Spleen (tissue), 11 donors: ENCODE measurements at regions not wholly inside any gene's neighbourhood (a gene's known extent, or its start where the extent isn't known, plus 50 kb on each side); places are given as distances from the start of the nearest gene placed in this dataset.

ENCODE experiments used
- DNase-seq: peaks from one replicate; pipeline ENCODE4 v3.0.0-alpha.2; 2020
- H3K27ac ChIP-seq, 8 donors: fragments of 200-600 bp; sonication (generic) in 7 of 8; 1 replicate in 4 of 8; 2 replicates in 4 of 8; pipeline versions ENCODE4 v1.5.0 to v1.8.0; 2016 to 2021; ENCODE audit warnings: inconsistent platforms in 4 of 8, mild to moderate bottlenecking in 4 of 8, moderate library complexity in 1 of 8
- H3K27me3 ChIP-seq, 7 donors: fragments of 200-600 bp; sonication (generic) in 6 of 7; replicated peaks in 1 of 7; 1 replicate in 4 of 7; 2 replicates in 3 of 7; pipeline versions ENCODE4 v1.5.0 to v1.8.0; 2016 to 2021; ENCODE audit warnings: inconsistent platforms in 3 of 7, mild to moderate bottlenecking in 1 of 7
- H3K36me3 ChIP-seq, 6 donors: fragments of 200-600 bp; sonication (generic) in 5 of 6; 1 replicate in 4 of 6; 2 replicates in 2 of 6; pipeline versions ENCODE4 v1.5.0 to v1.8.0; 2016 to 2021; ENCODE audit warnings: inconsistent platforms in 2 of 6
- H3K4me1 ChIP-seq, 6 donors: fragments of 200-600 bp; sonication (generic) in 5 of 6; 1 replicate in 3 of 6; 2 replicates in 3 of 6; pipeline versions ENCODE4 v1.5.0 to v1.8.0; 2016 to 2021; ENCODE audit warnings: inconsistent platforms in 3 of 6
- H3K4me3 ChIP-seq, 8 donors: fragments of 200-600 bp; sonication (generic) in 7 of 8; 1 replicate in 4 of 8; 2 replicates in 4 of 8; pipeline versions ENCODE4 v1.5.0 to v1.8.0; 2016 to 2021; ENCODE audit warnings: inconsistent platforms in 4 of 8, mild to moderate bottlenecking in 4 of 8, moderate library complexity in 2 of 8
- H3K9me3 ChIP-seq, 8 donors: fragments of 200-600 bp; sonication (generic) in 7 of 8; 1 replicate in 4 of 8; 2 replicates in 4 of 8; pipeline versions ENCODE4 v1.5.0 to v1.8.0; 2016 to 2021; ENCODE audit warnings: inconsistent platforms in 4 of 8
- POLR2A ChIP-seq, 3 donors: fragments of 450-650 bp; IDR thresholded peaks; one replicate each; pipeline ENCODE4 v1.5.1; 2017; ENCODE audit warnings: antibody characterized with exemption in 3 of 3, mild to moderate bottlenecking in 1 of 3
- POLR2AphosphoS5 ChIP-seq, 3 donors: sonication (generic); formaldehyde crosslinking; IDR thresholded peaks; one replicate each; pipeline ENCODE4 v1.5.1; 2017; ENCODE audit warnings: antibody characterized with exemption in 3 of 3
- WGBS, 5 donors: extraction: QIAGEN DNeasy Blood & Tissue Kit in 3 of 5; methylation state at CpG; one replicate each; pipeline versions ENCODE4 v1.1.5 to v1.1.7; 2013 to 2018; 5-methylcytosine and 5-hydroxymethylcytosine counted together
- intact Hi-C: fragments of 100-400 bp; cut with DNase I; formaldehyde crosslinking; loops from one replicate; pipeline ENCODE4 v1.15.0; 2023; ENCODE audit warnings: low total_unique reads
- TF ChIP-seq, protein P1 (sequence below), 11 experiments: fragments of 200-600 bp in 7 of 11; fragments of 450-650 bp in 4 of 11; sonication (generic) in 4 of 11; IDR thresholded peaks in 8 of 11; conservative IDR thresholded peaks in 3 of 11; 1 replicate in 7 of 11; 2 replicates in 4 of 11; pipeline versions ENCODE4 v1.4.0 to v1.8.0; 2016 to 2021; ENCODE audit warnings: antibody characterized with exemption in 11 of 11, inconsistent platforms in 4 of 11, mild to moderate bottlenecking in 1 of 11
- donor health status: healthy with polysubstance abuse.
- donor health status: DM: no; HTN: no; CAD: no; lungs with moderate emphysema.
- donor health status: DM: no; HTN: no; CAD: no.
- donor health status: Bipolar disorder and iron deficiency.
- donor health status: healthy.
- donor health status: DM: no; HTN: no; CAD: no.
- donor health status: DM: yes; HTN: yes; CAD: no.

DNA sequence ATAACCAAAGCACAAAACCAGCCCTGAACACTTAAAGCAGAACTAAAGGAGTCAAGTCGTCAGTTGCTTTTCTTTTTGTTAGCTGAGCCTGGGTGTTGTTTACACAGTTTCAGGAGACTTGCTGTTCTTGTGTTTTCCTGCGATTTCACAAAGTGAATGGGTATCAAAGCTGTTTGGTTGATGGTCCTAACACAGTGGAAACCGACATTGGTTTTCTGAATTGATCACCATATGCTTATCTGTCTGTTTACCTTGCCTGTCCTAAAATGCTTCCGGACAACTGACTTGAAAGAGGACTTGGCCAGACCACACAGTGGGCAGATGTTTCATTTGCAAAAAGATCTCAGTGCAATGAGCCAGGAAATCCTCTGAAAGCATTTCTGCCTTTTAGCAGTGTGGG, 676.4 kb downstream of the PRELID2 start:
- Histone ChIP-seq H3K4me3 (no peak overlapping the region), H3K27me3 (no peaks in the 10 kb centered on the region), H3K27ac (no peak overlapping the region), H3K9me3 (peaks cover 0 to 3% (median 0%) of the 10 kb centered on the region in 8 donors), H3K4me1 (no peaks in the 10 kb centered on the region), H3K36me3 (no peaks in the 10 kb centered on the region)
- TF ChIP-seq POLR2A (IDR thresholded peaks at IDR 0.05) (no peak), POLR2AphosphoS5 (IDR thresholded peaks at IDR 0.05) (no peak)
- TF ChIP-seq, protein P1, sequence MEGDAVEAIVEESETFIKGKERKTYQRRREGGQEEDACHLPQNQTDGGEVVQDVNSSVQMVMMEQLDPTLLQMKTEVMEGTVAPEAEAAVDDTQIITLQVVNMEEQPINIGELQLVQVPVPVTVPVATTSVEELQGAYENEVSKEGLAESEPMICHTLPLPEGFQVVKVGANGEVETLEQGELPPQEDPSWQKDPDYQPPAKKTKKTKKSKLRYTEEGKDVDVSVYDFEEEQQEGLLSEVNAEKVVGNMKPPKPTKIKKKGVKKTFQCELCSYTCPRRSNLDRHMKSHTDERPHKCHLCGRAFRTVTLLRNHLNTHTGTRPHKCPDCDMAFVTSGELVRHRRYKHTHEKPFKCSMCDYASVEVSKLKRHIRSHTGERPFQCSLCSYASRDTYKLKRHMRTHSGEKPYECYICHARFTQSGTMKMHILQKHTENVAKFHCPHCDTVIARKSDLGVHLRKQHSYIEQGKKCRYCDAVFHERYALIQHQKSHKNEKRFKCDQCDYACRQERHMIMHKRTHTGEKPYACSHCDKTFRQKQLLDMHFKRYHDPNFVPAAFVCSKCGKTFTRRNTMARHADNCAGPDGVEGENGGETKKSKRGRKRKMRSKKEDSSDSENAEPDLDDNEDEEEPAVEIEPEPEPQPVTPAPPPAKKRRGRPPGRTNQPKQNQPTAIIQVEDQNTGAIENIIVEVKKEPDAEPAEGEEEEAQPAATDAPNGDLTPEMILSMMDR (IDR thresholded peaks at IDR 0.05 in 8 of 11, conservative IDR thresholded peaks at IDR 0.05 in 3 of 11): no peak
- 45 to 60% (median 49%) methylated on average over 4 of the region's 4 CpGs for WGBS, 5 donors
- intact Hi-C loops: no loop called here
- no peak for DNase-seq

DNA sequence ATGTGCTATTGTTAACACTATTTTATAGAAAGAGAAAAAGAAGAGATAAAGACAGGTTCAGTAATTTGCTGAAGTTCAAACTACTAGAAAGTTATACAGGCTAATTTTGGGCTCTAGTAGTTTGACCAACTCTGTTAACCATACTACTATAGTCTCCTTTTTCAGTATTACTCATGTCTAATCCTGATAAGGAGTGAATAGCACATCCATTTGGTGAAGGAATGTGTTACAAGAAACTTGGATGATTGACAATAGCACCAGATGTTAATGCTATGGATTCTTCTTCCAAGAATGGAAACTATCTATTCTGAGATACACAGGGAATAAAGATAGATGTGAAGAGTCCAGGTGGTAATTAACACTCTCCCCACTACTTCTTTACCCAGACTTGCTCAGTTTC, 677.3 kb downstream of the PRELID2 start:
- DNase-seq: no peak
- H3K36me3 ChIP-seq: no peaks in the 10 kb centered on the region
- no peaks in the 10 kb centered on the region for H3K27me3 ChIP-seq
- H3K4me1 ChIP-seq: no peaks in the 10 kb centered on the region
- intact Hi-C loops: no loop called here
- no peak overlapping the region for H3K4me3 ChIP-seq
- H3K27ac ChIP-seq: no peak overlapping the region
- peaks cover 0 to 3% (median 0%) of the 10 kb centered on the region in 8 donors for H3K9me3 ChIP-seq
- TF ChIP-seq POLR2AphosphoS5 (IDR thresholded peaks at IDR 0.05): no peak
- no peak for TF ChIP-seq POLR2A (IDR thresholded peaks at IDR 0.05)
- TF ChIP-seq, protein P1 (IDR thresholded peaks at IDR 0.05 in 8 of 11, conservative IDR thresholded peaks at IDR 0.05 in 3 of 11): no peak

DNA sequence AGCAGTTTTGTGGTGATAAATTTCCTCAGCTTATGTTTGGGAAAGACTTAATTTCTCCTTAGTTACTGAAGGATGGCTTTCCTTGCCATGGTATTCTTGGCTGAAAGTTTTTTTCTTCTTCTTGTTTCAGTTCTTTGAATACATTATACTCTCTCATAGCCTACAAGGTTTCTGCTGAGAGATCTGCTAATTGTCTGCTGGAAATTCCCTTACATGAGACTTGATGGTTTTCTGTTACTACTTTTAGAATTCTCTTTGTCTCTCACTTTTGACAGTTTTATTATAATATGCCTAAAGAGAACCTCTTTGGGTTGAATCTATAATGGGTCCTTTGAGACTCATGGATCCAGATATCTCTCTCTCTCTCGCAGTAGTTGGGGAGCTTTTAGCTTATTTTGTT, 693.6 kb downstream of the PRELID2 start:
- TF ChIP-seq POLR2AphosphoS5 (IDR thresholded peaks at IDR 0.05) (no peak), POLR2A (IDR thresholded peaks at IDR 0.05) (no peak)
- TF ChIP-seq, protein P1 (IDR thresholded peaks at IDR 0.05 in 8 of 11, conservative IDR thresholded peaks at IDR 0.05 in 3 of 11): no peak
- no peak overlapping the region for H3K27ac ChIP-seq
- no peaks in the 10 kb centered on the region for H3K9me3 ChIP-seq
- H3K36me3 ChIP-seq: no peaks in the 10 kb centered on the region
- no peaks in the 10 kb centered on the region for H3K27me3 ChIP-seq
- no peak for DNase-seq
- no peak overlapping the region for H3K4me3 ChIP-seq
- no peaks in the 10 kb centered on the region for H3K4me1 ChIP-seq
- WGBS, 5 donors: 72 to 89% (median 81%) methylated on average over 1 of the region's 1 CpG
- intact Hi-C loops: no loop called here

DNA sequence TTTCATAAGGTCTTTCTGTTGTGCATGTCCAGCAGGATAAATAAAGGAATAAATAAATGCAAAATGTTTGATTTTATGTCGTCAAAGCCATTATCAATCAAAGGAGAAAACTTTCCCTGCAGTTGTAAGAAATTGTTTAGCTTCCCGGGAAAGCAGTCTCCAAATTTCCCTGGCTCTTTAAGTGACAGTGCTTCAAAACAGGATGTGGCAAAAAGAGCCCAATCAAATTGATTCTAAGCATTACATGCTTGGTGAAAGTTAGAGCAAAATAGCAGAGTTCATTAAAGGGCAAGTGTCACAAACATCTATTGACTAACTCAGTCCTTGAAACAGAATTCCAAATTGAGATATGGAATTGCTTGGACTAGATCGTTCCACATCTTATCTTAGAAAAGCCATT, 704.1 kb downstream of the PRELID2 start:
- H3K27ac ChIP-seq: no peak overlapping the region
- TF ChIP-seq POLR2AphosphoS5 (IDR thresholded peaks at IDR 0.05): no peak
- TF ChIP-seq, protein P1 (IDR thresholded peaks at IDR 0.05 in 8 of 11, conservative IDR thresholded peaks at IDR 0.05 in 3 of 11): no peak
- TF ChIP-seq POLR2A (IDR thresholded peaks at IDR 0.05): no peak
- H3K4me1 ChIP-seq: no peaks in the 10 kb centered on the region
- H3K27me3 ChIP-seq: no peaks in the 10 kb centered on the region
- no peak overlapping the region for H3K4me3 ChIP-seq
- WGBS, 5 donors: 33 to 42% (median 41%) methylated on average over 3 of the region's 3 CpGs
- DNase-seq: no peak
- no peaks in the 10 kb centered on the region for H3K36me3 ChIP-seq
- peaks cover 0 to under 1% (median 0%) of the 10 kb centered on the region in 8 donors for H3K9me3 ChIP-seq
- intact Hi-C loops: no loop called here
